GM12874 (cell line): ENCODE measurements at regions not wholly inside any gene's neighbourhood (a gene's known extent, or its start where the extent isn't known, plus 50 kb on each side); places are given as distances from the start of the nearest gene placed in this dataset.

Experiments used
- CTCF ChIP-seq: IDR thresholded peaks from 2 replicates; pipeline ENCODE4 v1.5.1; 2011; ENCODE audit warnings: low read depth, mild to moderate bottlenecking, control low read depth, low read length, moderate library complexity; ENCODE audit not compliant: insufficient read depth

DNA sequence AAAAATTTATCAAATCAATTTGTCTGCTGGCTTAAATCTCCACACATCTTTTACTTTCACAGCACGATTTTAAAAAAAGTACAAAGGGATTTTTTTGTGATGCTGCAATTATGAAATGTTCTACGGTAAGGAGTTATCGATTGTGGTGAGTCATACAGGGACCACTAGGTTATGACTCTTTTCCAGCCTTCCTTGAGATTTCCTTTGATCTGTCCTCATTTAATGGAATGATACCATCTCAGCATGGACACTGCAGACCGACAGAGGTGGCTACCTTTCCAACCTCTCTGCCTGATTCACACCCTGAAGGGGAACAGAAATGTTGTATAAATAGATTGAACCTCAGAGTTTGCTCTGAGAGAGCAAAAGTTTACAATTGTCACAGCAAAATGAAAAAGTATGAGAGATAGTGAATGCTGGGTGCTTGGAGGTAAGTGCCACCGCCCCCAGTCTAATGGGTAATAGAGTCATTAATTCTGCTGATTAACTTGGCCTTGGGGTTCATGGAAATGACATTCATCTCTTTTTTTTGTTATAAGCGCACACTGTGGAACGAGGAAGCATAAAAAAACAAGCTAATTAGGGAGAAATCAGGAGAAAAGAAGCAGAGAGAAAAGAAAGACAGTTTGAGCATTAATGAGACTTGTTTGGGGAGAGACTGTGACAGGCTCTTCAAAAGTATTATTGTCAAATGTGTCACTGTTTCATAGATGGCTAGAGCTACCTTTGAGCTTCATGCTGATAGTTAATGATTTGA, 306.0 kb downstream of the RNF144B start:
- no peak for TF ChIP-seq CTCF

DNA sequence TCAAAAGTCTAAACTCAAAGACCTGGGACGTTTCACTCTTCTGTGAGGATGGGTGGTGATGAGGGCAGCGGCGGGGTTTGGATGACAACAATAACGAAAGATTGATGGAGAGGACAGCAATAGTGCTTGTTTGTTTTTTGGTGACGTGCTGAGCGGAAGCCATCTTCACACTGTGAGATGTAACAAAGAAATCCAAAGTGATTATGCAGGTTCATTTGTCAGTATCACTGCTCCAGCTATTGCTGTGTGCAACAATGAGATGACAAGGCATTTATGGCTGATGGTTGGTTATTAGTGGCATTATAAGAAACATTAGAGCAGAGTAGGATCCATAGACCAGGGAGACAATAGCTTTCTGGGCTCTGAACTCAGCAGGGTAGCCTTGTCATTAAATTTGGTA, 306.7 kb downstream of the RNF144B start:
- TF ChIP-seq CTCF, result no peak

- no peak for TF ChIP-seq CTCF
Observed at GRCh38 chr6:18703546-18703945, 316.4 kb downstream of the RNF144B start.

GRCh38 chr6:18707714-18708439, 320.7 kb downstream of the RNF144B start:
- TF ChIP-seq CTCF, result no peak

DNA sequence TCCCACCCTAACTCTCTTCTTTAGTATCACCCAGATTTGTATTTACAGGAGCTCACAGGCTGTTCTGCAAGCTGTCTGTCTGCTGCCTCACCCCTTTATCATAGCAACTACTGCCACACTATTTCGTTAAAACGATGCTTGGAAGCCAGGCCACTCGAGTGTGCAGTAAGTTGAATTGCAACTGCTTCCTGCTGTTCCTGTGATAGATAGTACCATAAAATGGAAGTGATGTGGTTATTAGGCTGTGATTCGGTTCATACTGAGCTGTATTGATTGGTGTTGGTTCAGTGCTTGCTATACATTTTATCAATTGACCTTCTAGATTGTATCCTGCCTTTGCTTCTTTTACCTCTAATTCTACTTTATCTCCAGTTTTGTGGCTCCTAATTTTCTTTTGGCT, 325.4 kb downstream of the RNF144B start:
- no peak for TF ChIP-seq CTCF

DNA sequence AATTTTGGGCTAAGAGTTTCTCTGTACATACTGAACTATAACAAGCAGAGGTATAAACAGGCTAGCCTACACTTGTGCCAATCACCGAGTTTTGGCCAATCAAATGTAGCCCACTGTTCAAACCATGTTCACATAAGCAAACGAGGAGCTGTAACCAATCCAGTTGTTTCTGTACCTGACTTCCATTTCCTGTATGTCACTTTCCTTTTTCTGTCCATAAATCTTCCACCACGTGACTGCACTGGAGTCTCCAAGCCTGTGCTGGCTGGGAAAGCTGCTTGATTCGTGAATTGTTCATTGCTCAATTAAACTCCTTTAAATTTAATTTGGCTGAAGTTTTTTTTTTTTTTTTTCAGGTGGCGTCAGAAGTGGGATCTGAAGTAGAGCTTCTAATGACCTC, 332.9 kb downstream of the RNF144B start:
- no peak for TF ChIP-seq CTCF

- no peak for TF ChIP-seq CTCF
Observed at GRCh38 chr6:18724056-18724455, 336.9 kb downstream of the RNF144B start.
